Fibroblast of skin of left quadriceps (primary cell): ENCODE measurements at regions not wholly inside any gene's neighbourhood (a gene's known extent, or its start where the extent isn't known, plus 50 kb on each side); places are given as distances from the start of the nearest gene placed in this dataset.

ENCODE experiments used
- DNase-seq, 2 experiments: peaks; one replicate each; pipeline ENCODE4 v3.0.0-alpha.2; 2013; ENCODE audit warnings: low read depth in 2 of 2

DNA sequence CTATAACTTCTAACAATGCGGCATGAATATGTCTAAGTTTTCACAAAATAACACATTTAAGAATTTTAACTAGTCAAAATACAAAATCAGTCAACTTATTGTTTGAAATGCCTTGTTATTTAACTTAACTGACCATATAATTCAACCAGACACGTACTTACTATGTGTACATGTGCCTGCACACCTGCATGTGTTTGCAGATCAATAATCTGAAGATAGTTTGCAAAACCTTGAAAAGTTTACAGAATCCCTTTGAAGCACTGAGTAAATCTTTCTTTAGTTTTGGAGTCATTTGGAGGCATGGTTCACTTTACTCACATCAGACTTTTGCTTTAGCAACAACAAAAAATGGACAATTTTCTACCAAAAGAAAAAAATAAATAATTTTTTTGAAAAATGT, 363.8 kb downstream of the PMP22 start:
- DNase-seq, result no peak

DNA sequence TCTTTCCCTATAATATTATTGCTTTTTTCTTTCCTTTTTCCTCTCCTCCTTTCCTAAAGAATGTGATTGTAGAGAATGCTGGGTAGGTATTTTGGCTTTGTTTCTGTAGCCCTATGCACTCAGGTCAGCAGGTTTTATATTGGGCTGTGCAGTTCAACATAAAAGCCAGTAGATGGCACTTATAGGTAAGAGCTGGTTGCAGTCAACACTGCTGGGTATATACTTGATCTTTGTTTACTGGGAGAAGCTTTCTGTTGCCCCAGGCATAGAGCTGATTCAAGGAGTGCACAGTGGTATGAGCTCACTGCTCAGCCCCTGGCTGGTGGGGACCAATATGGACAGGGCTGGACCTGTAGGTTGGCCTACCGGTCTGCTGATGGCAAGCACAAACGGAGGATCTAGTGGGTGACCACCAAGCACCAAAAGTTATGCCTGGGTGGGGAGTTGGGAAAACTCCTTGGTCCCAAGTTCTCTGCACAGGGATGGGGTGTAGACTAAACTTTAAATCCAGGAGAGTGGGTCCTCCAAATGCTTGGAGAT, 378.9 kb downstream of the PMP22 start:
- DNase-seq, result no peak

DNA sequence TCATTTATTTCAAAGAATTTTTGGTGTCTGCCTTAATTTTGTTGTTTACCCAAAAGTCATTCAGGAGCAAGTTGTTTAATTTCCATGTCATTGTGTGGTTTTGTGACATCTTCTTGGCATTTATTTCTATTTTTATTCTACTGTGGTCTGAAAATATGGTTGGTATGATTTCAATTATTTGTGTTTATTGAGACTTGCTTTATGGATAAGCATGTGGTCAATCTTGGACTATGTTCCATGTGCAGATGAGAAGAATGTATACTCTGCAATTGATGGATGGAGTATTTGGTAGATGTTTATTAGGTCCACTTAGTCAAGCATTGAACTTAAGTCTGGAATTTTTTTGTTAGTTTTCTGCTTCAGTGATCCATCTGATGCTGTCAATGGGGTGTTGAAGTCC, 383.0 kb downstream of the PMP22 start:
- no peak for DNase-seq

DNA sequence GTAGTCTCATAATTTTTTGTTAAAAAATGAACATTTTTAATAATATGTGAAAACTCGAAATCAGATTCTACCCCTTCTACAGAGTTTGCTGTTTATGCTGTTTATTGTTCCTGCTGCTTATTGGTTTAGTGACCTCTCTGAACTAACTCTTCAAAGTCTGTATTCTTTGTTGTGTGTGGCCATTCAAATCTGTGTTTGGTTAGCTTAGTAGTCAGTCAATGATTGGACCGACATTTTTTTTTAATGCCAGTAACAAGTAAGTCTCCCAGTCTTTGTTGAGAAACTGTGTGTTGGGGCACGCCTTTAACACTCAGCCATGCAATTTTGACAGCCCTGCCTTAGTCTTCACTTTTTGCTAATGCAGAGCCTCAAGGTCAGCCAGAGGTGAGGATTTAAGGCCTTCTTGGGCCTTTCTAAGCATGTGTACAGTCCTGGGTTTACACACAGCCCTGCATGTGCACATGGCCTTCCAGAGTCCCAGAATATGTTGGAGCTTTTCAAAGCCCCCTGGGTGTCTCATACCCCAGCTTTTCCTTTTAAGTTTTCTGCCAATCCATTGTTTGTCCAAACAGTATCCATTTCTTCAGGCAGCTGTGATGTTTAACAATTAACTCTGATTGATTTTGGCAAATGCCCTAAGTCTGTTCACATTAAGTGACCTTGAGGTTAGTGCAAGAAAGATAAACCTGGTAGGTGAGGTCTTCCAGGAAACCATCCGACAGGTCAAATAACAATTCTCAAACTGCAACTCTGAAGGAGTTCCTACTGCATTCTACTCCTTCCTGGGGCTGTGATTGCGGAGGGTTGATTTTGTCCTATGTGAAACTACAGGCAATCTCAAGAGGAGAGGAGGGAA, 389.3 kb downstream of the PMP22 start:
- DNase-seq, result no peak

DNA sequence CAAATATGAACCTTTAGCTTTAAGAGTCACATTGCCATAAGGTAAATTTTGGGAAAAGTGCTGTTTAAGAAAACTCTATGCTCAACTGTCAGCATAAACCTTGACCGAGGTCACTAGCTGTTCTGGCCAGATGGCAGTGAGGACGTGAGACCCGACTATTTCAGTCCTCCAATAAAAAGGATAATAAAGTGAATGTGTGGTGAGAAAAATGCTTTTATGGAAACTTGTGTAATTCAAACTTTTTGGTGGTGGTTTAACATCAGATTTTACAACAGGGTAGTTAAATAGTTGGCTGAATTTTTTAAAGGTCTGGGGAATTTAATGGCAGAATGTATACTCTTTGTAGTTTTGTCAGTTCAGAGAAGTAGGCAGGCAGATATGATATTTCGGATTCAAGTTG, 391.1 kb downstream of the PMP22 start:
- DNase-seq, result no peak

DNA sequence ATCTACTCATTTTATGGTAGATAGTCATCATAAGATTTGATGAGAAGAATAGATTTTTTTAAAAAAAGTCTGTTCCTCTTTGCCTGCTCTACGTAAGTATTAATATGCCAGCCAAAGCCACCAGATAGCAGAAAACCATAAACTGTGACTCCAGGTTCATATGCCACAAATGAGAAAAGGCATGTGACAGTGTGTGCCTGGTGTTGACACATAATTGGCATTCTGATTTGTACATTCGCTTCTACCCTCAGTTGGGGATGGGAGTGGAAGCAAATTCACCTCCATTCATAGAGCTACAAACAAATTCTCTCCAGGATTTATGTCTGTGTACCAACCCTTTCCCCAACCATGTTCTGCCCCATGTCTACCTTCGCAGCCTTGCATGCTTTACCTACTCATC, 391.6 kb downstream of the PMP22 start:
- no peak for DNase-seq

DNA sequence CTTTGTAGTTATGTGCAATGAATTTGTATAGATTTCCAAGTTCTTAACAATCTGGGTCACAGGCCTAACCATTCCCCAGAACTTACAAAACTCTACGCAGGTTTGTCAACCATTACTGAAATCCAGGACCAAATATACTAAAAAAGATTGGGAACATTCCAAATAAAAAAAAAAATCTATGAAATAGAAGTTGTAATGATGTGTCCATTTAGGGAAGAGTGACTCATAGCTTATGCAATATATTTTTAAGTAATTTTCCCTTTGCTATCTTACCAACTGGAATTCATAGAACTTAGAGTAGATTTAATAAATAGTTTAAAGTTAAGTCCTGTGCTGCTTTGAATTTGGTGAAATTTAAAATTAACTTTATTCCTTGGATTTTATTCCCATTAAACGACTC, 393.2 kb downstream of the PMP22 start:
- DNase-seq, result peak in 1 of 2 experiments; percentile 39

DNA sequence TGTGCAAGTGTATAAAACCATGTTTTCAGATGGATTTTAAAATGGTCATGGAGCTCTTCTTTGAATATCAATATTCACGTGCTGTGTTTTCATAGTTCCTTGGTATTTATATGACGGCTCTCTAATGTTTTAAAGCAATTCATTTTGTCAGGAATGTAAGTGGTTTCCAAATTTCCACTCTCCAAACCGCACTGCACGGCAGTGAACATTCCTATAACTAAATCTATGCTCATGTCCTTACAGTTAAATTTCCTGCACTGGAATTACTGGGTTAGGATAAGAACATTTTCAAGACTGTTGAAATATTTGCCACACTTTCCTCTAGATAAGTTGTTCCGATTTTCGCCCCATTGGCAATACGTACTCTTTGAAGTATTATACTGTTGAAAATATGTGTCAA, 398.9 kb downstream of the PMP22 start:
- DNase-seq, result no peak

DNA sequence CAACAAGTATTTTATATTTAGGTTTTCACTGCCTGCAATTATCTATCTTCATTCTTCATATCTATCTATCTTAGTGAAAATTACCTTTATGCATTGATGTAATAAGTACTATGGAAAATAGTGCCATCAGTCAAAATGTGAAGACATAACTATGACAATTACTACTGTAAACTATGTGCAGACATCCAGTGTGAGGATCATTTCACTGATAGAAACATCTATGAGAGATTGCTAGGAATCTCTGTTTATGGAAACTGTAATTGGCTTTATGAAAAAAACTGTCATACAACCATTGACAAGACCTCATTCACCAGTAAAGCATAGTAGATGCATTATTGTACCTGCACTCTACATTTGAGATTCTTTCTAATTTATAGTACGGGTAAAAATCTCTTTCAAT, 401.0 kb downstream of the PMP22 start:
- DNase-seq, result no peak

DNA sequence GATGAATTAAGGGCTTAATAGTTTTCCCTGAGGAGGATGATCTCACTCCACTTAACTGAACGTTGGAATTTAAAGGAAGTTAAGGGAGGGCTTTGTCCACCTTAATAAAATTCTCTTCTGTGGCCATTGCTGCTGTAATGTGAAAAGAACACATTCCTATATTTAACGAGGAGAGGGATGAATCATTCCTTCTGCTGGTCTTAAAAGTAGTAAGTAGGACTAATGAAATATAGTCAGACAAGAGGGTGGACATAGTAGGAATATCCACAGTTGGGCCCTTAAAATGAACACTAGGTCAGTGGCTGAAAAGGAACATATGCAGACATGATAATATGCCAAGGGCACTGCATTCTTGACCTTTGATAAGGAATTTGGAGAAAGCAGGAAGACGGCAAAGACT, 405.6 kb downstream of the PMP22 start:
- DNase-seq, result peak; percentile 34 to 52

DNA sequence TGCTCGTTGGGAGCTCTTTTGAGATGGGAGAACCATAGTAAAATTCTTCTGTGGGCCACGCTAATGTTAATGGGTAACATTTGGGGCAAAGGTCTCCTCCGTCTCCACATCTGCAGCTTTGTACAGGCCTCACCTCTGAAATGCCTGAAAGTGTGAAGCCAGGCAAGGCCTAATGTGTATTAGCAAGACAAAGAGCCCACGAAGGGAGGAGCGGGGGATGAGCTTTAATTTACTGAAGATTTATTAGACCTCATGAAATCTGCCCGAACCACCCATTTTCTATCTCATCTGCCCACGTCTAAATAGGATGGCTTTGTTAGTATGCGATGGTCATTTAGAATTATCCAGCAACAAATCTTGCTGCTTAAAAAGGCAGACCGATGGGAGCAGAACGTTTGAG, 408.9 kb downstream of the PMP22 start:
- DNase-seq, result no peak

DNA sequence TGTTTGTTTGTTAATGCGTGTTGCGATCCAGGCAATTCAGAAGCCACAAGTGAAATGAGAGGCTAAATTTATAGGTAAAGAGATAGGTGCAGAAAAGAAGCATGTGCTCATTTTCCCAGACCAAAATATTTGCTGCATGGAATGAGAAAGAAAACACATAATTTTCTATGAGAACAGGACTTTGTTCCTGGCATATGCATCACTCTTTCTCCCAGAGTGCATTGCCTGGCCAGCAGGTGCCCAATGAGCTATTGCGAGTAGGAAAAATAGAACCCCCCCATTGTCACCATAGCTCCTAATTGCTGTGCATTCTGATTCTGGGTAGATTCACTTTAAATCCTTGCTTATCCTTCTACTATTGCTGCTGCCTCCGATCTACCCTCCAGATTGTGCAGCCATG, 410.4 kb downstream of the PMP22 start:
- DNase-seq, result no peak

DNA sequence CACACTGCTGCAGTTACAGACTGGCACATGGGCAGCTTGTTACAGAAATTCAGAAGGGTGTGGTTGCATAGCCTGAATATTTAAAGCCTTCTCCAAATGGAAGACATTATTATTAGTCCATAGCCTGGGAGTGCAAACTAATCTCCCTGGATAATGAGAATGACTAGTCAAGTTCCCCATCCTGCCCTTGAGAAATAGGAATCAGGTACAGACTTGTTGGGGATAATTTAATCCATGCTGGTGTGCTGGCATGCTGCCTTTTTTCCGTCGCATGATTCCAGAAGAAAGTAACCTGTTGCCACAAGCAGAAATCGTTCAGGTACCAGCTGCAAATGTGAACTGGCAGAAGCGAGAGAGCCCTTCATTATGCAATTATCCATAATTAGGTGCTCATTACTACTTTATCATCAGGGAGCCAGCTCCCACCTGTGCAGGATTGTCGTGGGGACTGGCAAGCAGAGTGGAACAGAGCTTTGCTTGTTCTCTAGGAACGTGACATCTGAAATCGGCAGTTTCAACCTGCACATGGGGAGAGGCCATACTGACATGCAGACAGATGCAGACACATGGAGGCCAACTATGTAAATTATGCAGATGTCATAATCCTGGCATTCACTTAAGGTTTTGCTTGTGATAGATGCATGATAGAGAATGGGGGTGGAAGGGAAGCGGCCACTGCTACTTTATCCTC, 419.4 kb downstream of the PMP22 start:
- peak; percentile 24 to 33 for DNase-seq

DNA sequence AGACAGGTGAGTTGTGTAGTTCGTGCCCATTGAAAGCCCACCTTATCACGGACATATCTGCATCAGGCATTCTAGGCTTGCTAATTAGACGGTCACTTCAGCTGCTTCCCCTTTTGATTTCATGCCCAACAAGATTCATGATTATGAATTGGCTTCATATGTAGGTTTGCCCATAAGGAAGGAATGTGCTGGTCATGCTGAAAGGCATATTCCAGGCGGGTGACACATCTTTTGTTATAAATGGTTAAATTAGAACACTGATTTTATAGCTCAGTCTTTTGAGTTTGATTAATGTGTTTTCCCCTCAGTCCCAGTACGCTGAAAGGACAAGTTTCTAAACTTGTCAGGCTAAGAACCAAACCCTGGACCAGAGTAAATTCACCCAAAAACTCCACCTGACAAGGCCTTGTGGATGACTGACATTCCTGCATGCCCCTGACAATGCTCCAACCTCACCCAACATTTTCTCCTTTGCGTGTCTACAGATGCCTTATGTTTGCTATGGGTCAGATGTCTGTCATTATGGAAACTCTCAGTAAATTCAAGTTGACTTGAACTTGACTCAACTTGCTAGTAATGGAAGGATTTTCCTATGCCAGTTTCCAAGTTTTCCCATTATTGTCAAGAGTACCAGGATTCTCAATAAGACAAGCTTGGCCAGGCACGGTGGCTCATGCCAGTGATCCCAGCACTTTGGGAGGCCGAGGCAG, 421.9 kb downstream of the PMP22 start:
- DNase-seq, result no peak

DNA sequence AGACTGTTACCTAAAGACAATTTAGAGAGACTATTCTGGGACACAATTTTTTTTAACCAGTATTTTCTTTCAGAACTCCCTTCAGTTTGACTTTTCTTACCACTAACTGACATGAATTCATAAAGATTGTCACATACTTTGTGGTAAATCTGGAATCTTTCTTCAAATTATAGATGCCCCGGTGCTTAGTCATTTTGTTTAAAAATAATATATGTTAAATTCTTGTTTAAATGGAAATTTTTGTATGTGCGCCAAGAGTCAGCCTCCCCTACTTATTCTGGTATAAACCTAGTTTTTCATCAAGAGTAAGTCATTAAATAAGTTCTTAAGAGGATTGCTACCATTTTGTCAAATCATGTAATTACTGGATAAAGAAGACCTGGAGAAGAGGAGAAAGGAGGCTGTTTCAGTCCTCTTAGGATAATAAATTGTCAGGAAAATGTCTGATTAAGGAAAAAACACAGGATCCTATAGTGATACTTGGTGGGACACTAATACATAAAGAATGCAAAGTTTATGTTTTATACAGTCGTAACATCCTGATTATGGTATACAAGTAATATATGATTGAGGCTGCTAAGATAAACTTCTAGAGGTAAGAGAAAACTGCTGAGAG, 424.4 kb downstream of the PMP22 start:
- DNase-seq, result peak; percentile 90 to 92

DNA sequence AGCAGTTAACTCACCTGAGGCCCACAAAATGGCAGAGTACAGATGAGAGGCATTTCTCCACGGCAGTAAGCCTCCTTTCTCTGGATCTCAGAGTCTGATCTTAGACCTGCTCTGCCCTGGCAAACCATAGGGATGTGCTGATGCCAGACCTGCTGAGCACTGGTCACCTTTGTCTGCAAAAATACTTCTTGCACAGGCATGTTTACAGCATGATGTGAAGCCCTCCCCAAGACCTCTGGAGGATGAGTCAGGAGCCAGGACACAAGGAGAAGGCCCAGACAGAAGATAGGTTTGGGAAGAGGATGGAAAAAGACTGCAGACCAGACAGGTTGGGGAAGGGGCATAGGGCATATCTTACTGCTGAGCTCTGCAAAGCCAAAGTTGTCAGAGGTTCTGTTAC, 426.6 kb downstream of the PMP22 start:
- no peak for DNase-seq

DNA sequence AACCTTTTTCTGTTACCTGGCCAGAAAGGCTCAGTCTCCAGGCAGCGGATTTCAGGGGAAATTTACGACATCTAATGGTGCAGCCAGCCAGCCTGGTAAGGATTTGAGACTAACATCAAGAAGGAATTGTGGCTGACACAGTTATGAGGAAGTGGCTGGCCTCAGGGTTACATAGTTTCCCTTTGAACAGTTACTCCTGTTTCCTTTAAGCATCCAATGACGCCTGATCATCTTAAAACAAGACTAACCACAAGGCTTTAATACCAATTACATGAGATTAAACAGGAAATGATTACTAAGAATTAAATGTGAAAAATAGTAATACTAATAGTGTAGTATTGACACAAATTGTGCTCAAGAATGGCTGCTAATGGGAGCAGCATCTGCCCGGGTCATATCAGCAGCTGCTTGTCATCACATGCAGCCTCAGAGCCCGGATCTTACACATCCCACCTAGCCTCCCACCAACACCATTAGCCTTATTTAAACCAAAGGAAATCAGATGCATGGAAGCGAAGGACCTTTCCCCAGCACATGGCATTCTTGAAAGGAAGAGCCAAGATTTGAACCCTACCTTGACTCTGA, 431.8 kb downstream of the PMP22 start:
- peak; percentile 74 to 75 for DNase-seq

DNA sequence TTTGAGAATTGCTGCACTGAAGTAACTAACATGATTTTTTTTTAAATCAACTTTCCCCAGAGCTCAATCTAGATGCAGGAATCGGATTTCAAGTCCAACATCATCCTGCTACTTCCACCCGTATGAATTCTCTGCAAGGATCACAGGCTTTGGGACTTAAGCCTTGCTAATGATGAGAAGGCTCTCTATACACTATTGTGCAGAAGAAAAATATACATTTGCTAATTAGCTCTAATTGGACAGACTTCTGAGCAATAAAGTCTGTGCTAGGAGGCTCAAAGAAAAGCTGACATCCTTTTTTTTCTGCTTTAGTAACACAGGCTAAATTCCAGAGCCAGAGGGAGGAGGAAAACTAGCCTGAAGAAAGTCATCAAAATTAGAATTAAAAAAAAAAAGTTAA, 433.6 kb downstream of the PMP22 start:
- DNase-seq, result no peak

DNA sequence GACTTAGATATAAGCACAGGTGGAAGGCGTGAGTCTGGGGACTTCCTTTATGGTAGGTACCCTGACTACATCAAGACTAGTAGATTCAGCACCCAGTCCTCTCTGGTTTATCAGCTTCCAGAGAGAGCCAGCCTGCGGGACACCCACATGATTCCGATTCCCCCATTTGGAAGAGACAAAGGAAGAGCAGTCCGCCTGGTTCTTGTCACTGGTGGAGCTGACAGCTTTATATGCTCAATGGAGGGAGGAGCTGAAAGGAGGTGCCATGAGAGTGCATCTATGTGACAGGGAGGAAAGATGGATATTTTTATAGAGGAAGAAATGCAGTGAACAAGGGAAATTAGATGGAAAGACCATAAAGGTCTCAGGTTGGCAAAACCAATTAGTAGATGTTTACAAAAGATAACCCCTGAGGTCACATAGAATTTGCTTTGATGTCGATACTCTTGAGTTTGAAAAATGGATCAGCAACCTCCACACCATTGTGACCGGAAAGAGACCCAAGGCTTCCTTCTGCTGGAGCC, 437.7 kb downstream of the PMP22 start:
- DNase-seq, result no peak

DNA sequence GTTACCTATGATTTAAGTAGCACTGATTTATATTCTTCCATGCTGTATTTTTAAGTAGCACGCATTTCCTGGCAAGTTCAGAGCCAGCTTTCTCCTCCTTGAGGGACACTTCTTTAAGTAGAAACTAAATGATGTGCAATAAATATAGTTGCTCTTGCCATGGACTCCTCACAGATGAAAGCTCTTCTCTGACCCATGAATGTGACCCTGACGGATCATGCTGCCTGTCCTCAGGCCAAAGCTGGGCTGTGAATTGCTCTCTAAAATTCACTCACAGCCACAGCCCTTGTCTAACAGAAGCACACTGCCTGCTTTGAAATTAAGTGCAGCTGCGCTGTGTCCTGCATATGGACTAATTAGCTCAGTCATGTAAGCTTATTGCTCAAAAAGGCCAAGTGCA, 438.8 kb downstream of the PMP22 start:
- no peak for DNase-seq

DNA sequence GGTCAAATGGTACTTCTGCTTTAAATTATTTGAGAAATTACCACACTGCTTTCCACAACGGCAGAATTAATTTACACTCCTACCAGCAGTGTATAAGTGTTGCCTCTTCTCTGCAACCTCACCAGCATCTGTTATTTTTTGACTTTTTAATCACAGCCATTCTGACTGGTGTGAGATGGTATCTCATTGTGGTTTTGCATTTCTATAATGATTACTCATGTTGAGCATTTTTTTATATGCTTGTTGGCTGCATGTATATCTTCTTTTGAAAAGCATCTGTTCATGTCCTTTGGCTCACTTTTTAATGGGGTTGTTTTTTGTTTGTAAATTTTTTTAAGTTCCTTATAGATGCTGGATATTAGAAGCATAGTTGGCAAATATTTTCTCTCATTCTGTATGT, 446.7 kb downstream of the PMP22 start:
- DNase-seq, result no peak
